CD4-positive, alpha-beta T cell (primary cell): ENCODE measurements at regions not wholly inside any gene's neighbourhood (a gene's known extent, or its start where the extent isn't known, plus 50 kb on each side); places are given as distances from the start of the nearest gene placed in this dataset.

ENCODE experiments used
- ATAC-seq: fragments of 200-7000 bp; cut with Tn5 transposase; one replicate; pipeline ENCODE4 v1.10.0; 2022; ENCODE audit warnings: mild to moderate bottlenecking; ENCODE audit not compliant: poor library complexity
- CTCF ChIA-PET: fragments of 350-600 bp; sonication (Branson Sonifier 250); formaldehyde crosslinking; loops from one replicate; lab custom pipeline; 2021; ENCODE audit warnings: antibody characterized with exemption, inconsistent platforms; lab: Charles Lee
- POLR2A ChIA-PET: fragments of 350-600 bp; sonication (Branson Sonifier 250); formaldehyde crosslinking; loops from one replicate; lab custom pipeline; 2021; ENCODE audit warnings: antibody characterized with exemption, inconsistent platforms; lab: Charles Lee
- DNase-seq, 14 experiments: peaks; one replicate each; pipeline ENCODE4 v3.0.0-alpha.2; 2013 to 2020; ENCODE audit warnings: mixed read lengths in 2 of 14
- H3K27ac ChIP-seq, 2 donors: one replicate each; pipeline versions ENCODE4 v1.5.1 to v1.7.0; 2013; ENCODE audit warnings: low read length in 2 of 2, low read depth in 1 of 2, mild to moderate bottlenecking in 1 of 2
- H3K27me3 ChIP-seq, 2 experiments: 1 replicate in 1 of 2; 2 replicates in 1 of 2; pipeline versions ENCODE4 v1.6.1 to v1.7.0; 2013; ENCODE audit warnings: low read length in 2 of 2, control low read depth in 1 of 2, mild to moderate bottlenecking in 1 of 2, moderate library complexity in 1 of 2; ENCODE audit not compliant: insufficient read depth in 2 of 2, control insufficient read depth in 1 of 2
- H3K36me3 ChIP-seq: one replicate; pipeline ENCODE4 v1.6.1; 2013; ENCODE audit warnings: low read length, control low read depth; ENCODE audit not compliant: insufficient read depth
- H3K4me1 ChIP-seq: one replicate; pipeline ENCODE4 v1.6.1; 2013; ENCODE audit warnings: low read length, control low read depth; ENCODE audit not compliant: insufficient read depth
- H3K4me3 ChIP-seq: one replicate; pipeline ENCODE4 v1.5.1; 2013; ENCODE audit warnings: mild to moderate bottlenecking, low read length, moderate library complexity
- H3K9me3 ChIP-seq, 2 experiments: 1 replicate in 1 of 2; 2 replicates in 1 of 2; pipeline versions ENCODE4 v1.6.1 to v1.7.0; 2013; ENCODE audit warnings: low read length in 2 of 2, mild to moderate bottlenecking in 2 of 2, control low read depth in 1 of 2, moderate library complexity in 1 of 2; ENCODE audit not compliant: control insufficient read depth in 1 of 2, insufficient read depth in 1 of 2
- H3K27ac Mint-ChIP-seq: one replicate; pipeline ENCODE4 v1.8.0; 2020; ENCODE audit warnings: mixed read lengths
- H3K27me3 Mint-ChIP-seq: one replicate; pipeline ENCODE4 v1.8.0; 2021; ENCODE audit warnings: mixed read lengths
- H3K36me3 Mint-ChIP-seq: one replicate; pipeline ENCODE4 v1.8.0; 2021; ENCODE audit warnings: low read depth, mixed read lengths
- H3K4me1 Mint-ChIP-seq: one replicate; pipeline ENCODE4 v1.8.0; 2021; ENCODE audit warnings: low read depth, mixed read lengths
- H3K4me3 Mint-ChIP-seq: one replicate; pipeline ENCODE4 v1.8.0; 2020; ENCODE audit warnings: mild to moderate bottlenecking, mixed read lengths
- H3K9me3 Mint-ChIP-seq: one replicate; pipeline ENCODE4 v1.8.0; 2020; ENCODE audit warnings: mixed read lengths
- CTCF ChIP-seq: fragments of 200-600 bp; IDR thresholded peaks from one replicate; pipeline ENCODE4 v1.8.0; 2022; ENCODE audit warnings: antibody characterized with exemption, mild to moderate bottlenecking
- intact Hi-C, 2 experiments: fragments of 100-400 bp; cut with DNase I in 1 of 2; cut with micrococcal nuclease in 1 of 2; formaldehyde crosslinking; loops; one replicate each; pipeline versions ENCODE4 v1.15.1 to v1.9.0; 2023 to 2025; cut with DNase I, micrococcal nuclease

- Histone ChIP-seq H3K27me3 (no peaks in the 10 kb centered on the region), H3K4me1 (no peaks in the 10 kb centered on the region), H3K4me3 (no peak overlapping the region), H3K9me3 (peaks cover 0 to 4% of the 10 kb centered on the region in 2 experiments), H3K27ac (no peak overlapping the region), H3K36me3 (no peaks in the 10 kb centered on the region)
- intact Hi-C loops, result no loop called here
- Mint-ChIP-seq H3K4me3 (no peak overlapping the region), H3K4me1 (no peaks in the 10 kb centered on the region), H3K27ac (no peak overlapping the region), H3K36me3 (peaks cover 4% of the 10 kb centered on the region), H3K9me3 (peaks cover 4% of the 10 kb centered on the region), H3K27me3 (no peaks in the 10 kb centered on the region)
- no peak for TF ChIP-seq CTCF
- no peak for ATAC-seq
- no peak for DNase-seq
- POLR2A ChIA-PET, result interaction anchor here (1.4 to 1.7 kb wide), 2 partner anchors 13 to 218 kb away, joined by 3 to 4 read pairs; no protein-coding TSS in a partner anchor
- CTCF ChIA-PET, result no interaction called here
Observed at GRCh38 chr14:98766818-98767217, 505.2 kb downstream of the BCL11B start.

GRCh38 chr14:98769326-98769725, 502.7 kb downstream of the BCL11B start:
- no peaks in the 10 kb centered on the region for H3K36me3 ChIP-seq
- H3K27me3 Mint-ChIP-seq, result no peaks in the 10 kb centered on the region
- no peak for TF ChIP-seq CTCF
- no peak overlapping the region for H3K27ac Mint-ChIP-seq
- intact Hi-C loops, result no loop called here
- no peak overlapping the region for H3K4me3 ChIP-seq
- ChIA-PET CTCF (no interaction called here), POLR2A (no interaction called here)
- no peak overlapping the region for H3K4me3 Mint-ChIP-seq
- H3K9me3 ChIP-seq, result no peaks in the 10 kb centered on the region
- DNase-seq (no peak), ATAC-seq (no peak)
- no peaks in the 10 kb centered on the region for H3K4me1 Mint-ChIP-seq
- peaks cover 4% of the 10 kb centered on the region for H3K9me3 Mint-ChIP-seq
- no peak overlapping the region for H3K27ac ChIP-seq
- no peaks in the 10 kb centered on the region for H3K27me3 ChIP-seq
- peaks cover 4% of the 10 kb centered on the region for H3K36me3 Mint-ChIP-seq
- H3K4me1 ChIP-seq, result no peaks in the 10 kb centered on the region

- H3K4me3 ChIP-seq, result no peak overlapping the region
- intact Hi-C loops, result no loop called here
- no peak overlapping the region for H3K4me3 Mint-ChIP-seq
- ATAC-seq, result no peak
- no peak overlapping the region for H3K27ac Mint-ChIP-seq
- H3K9me3 ChIP-seq, result no peaks in the 10 kb centered on the region
- no peak for TF ChIP-seq CTCF
- H3K36me3 ChIP-seq, result no peaks in the 10 kb centered on the region
- H3K4me1 Mint-ChIP-seq, result no peaks in the 10 kb centered on the region
- no peaks in the 10 kb centered on the region for H3K4me1 ChIP-seq
- no peak for DNase-seq
- CTCF ChIA-PET, result no interaction called here
- H3K9me3 Mint-ChIP-seq, result no peaks in the 10 kb centered on the region
- POLR2A ChIA-PET, result no interaction called here
- no peaks in the 10 kb centered on the region for H3K27me3 Mint-ChIP-seq
- H3K27me3 ChIP-seq, result no peaks in the 10 kb centered on the region
- H3K27ac ChIP-seq, result no peak overlapping the region
- H3K36me3 Mint-ChIP-seq, result no peaks in the 10 kb centered on the region
Observed at GRCh38 chr14:98770151-98770550, 501.8 kb downstream of the BCL11B start.
